HEK293 (cell line): ENCODE measurements at regions not wholly inside any gene's neighbourhood (a gene's known extent, or its start where the extent isn't known, plus 50 kb on each side); places are given as distances from the start of the nearest gene placed in this dataset.

Experiments
- CTCF ChIA-PET: fragments of 350-600 bp; formaldehyde crosslinking; extraction: SDS; loops from one replicate; lab custom pipeline; 2021; ENCODE audit warnings: antibody characterized with exemption; lab: Yijun Ruan, JAX
- POLR2A ChIA-PET: fragments of 300-600 bp; formaldehyde crosslinking; extraction: SDS; loops from one replicate; lab custom pipeline; 2020; ENCODE audit warnings: antibody characterized with exemption, inconsistent platforms; lab: Yijun Ruan, JAX
- H3K27ac ChIP-seq: fragments of 200-500 bp; sonication (Bioruptor generic); 2 replicates; pipeline ENCODE4 v1.5.1; 2014; ENCODE audit warnings: low read depth, low read length, control low read depth, inconsistent platforms; ENCODE audit errors: extremely low read depth
- H3K36me3 ChIP-seq, 2 experiments: fragments of 200-500 bp in 1 of 2; sonication (Bioruptor generic) in 1 of 2; 1 replicate in 1 of 2; 2 replicates in 1 of 2; pipeline ENCODE4 v1.5.1; 2014 to 2017; ENCODE audit warnings: inconsistent platforms in 2 of 2, low read length in 2 of 2; ENCODE audit not compliant: control insufficient read depth in 2 of 2, insufficient read depth in 1 of 2
- H3K4me1 ChIP-seq: fragments of 200-500 bp; sonication (Bioruptor generic); 2 replicates; pipeline ENCODE4 v1.5.1; 2014; ENCODE audit warnings: mild to moderate bottlenecking, low read length, inconsistent platforms; ENCODE audit not compliant: control insufficient read depth, insufficient read depth
- H3K4me3 ChIP-seq: 2 replicates; pipeline ENCODE4 v1.5.1; 2011; ENCODE audit warnings: low read depth, mild to moderate bottlenecking, control low read depth, low read length, moderate library complexity
- H3K9me3 ChIP-seq: fragments of 200-500 bp; sonication (Bioruptor generic); 2 replicates; pipeline ENCODE4 v1.5.1; 2014; ENCODE audit warnings: low read depth, low read length, inconsistent platforms; ENCODE audit not compliant: control insufficient read depth, insufficient read depth
- EGR2 ChIP-seq: fragments of 450-650 bp; formaldehyde crosslinking; IDR thresholded peaks from 2 replicates; pipeline ENCODE4 v1.5.1; 2016; ENCODE audit warnings: low read depth, missing biosample characterization, missing genetic modification characterization
- KLF1 ChIP-seq: fragments of 450-650 bp; formaldehyde crosslinking; IDR thresholded peaks from 2 replicates; pipeline ENCODE4 v1.5.1; 2016; ENCODE audit warnings: missing biosample characterization, missing genetic modification characterization
- PRDM1 ChIP-seq: fragments of 450-650 bp; formaldehyde crosslinking; IDR thresholded peaks from 2 replicates; pipeline ENCODE4; 2016; ENCODE audit warnings: missing biosample characterization, missing genetic modification characterization
- SALL2 ChIP-seq: fragments of 450-650 bp; formaldehyde crosslinking; IDR thresholded peaks from 2 replicates; pipeline ENCODE4 v1.5.0; 2017; ENCODE audit warnings: missing biosample characterization, mild to moderate bottlenecking, missing genetic modification characterization, borderline replicate concordance
- SCRT2 ChIP-seq: fragments of 450-650 bp; formaldehyde crosslinking; IDR thresholded peaks from 2 replicates; pipeline ENCODE4 v1.5.1; 2016; ENCODE audit warnings: missing biosample characterization, missing genetic modification characterization
- SP2 ChIP-seq: fragments of 450-650 bp; formaldehyde crosslinking; IDR thresholded peaks from 2 replicates; pipeline ENCODE4 v1.5.1; 2016; ENCODE audit warnings: missing biosample characterization, missing genetic modification characterization
- SP7 ChIP-seq: fragments of 450-650 bp; formaldehyde crosslinking; IDR thresholded peaks from 2 replicates; pipeline ENCODE4 v1.5.1; 2016; ENCODE audit warnings: missing biosample characterization, missing genetic modification characterization
- ZBTB44 ChIP-seq: fragments of 450-650 bp; IDR thresholded peaks from 2 replicates; pipeline ENCODE4 v1.5.1; 2018; ENCODE audit warnings: missing biosample characterization, mild to moderate bottlenecking, missing genetic modification characterization
- ZFHX2 ChIP-seq: fragments of 450-650 bp; formaldehyde crosslinking; conservative IDR thresholded peaks from 2 replicates; pipeline ENCODE4 v1.5.1; 2016; ENCODE audit warnings: missing biosample characterization, missing genetic modification characterization
- ZFP41 ChIP-seq: fragments of 450-650 bp; formaldehyde crosslinking; IDR thresholded peaks from 2 replicates; pipeline ENCODE4 v1.5.1; 2016; ENCODE audit warnings: missing biosample characterization, missing genetic modification characterization, borderline replicate concordance
- ZIC2 ChIP-seq: fragments of 450-650 bp; formaldehyde crosslinking; IDR thresholded peaks from 2 replicates; pipeline ENCODE4 v1.5.1; 2016; ENCODE audit warnings: missing biosample characterization, missing genetic modification characterization
- ZNF121 ChIP-seq: fragments of 450-650 bp; formaldehyde crosslinking; IDR thresholded peaks from 2 replicates; pipeline ENCODE4 v1.5.1; 2016; ENCODE audit warnings: missing biosample characterization, missing genetic modification characterization
- ZNF2 ChIP-seq: fragments of 450-650 bp; formaldehyde crosslinking; IDR thresholded peaks from 2 replicates; pipeline ENCODE4 v1.5.1; 2016; ENCODE audit warnings: missing biosample characterization, missing genetic modification characterization
- ZNF561 ChIP-seq: fragments of 450-650 bp; IDR thresholded peaks from 2 replicates; pipeline ENCODE4 v1.5.1; 2018; ENCODE audit warnings: missing biosample characterization, missing genetic modification characterization, borderline replicate concordance
- TF ChIP-seq, protein P1 (sequence below): fragments of 450-650 bp; formaldehyde crosslinking; IDR thresholded peaks from 2 replicates; pipeline ENCODE4 v1.5.1; 2017; ENCODE audit warnings: missing biosample characterization, missing genetic modification characterization

DNA sequence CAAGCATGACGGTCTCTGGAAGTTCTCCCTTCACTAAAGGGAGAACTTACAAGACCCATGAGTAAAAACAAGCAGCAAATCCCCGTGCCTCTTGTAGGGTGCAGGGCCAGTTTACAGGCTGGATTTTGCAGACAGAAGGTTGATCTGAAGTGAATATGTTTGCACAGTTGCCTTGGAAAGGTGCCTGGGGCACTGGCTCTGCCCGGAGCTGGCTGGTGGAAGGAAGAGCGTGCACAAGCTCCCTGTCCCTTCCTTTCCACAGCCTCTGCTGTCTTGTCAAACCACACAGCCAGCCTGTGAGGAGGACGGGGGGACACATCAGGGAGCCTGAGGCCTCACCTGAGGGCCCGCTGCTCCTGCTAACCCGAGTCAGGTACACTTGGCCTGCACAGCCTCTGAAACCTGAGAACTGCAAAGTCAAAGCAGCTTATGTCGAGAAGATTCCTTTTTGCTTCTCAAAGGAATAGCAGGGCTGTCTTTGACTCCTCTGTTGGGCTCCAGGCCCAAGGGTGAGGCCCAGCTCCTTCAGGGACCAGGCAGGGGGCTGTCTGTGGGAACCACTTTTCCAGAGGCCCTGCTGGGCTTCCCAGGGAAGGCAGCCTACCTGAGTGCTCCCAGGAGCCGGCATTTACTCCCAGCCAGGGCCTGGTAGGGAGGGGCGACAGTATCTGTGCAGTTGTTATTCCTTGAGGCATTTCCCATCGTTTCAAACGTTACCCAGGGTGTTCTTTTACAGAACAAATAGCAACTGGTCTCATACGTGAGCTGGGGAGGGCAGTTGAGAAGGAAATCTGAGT is 251.5 kb downstream of the SIPA1L2 start:
- 0 out of 2 replicates have a peak, but pooled peaks cover 3% of the 10 kb centered on the region for H3K4me1 ChIP-seq
- no peaks in the 10 kb centered on the region for H3K9me3 ChIP-seq
- no peak overlapping the region for H3K27ac ChIP-seq
- CTCF ChIA-PET, result interaction anchor here (0.6 kb wide), 2 partner anchors 126 to 380 kb away, joined by 3 to 6 read pairs; no protein-coding TSS in a partner anchor
- TF ChIP-seq SCRT2 (tag by site-specific recombination) (no peak), ZIC2 (peak; percentile 74)
- no peak overlapping the region for H3K4me3 ChIP-seq
- H3K36me3 ChIP-seq, result no peaks in the 10 kb centered on the region
- POLR2A ChIA-PET, result no interaction called here

DNA sequence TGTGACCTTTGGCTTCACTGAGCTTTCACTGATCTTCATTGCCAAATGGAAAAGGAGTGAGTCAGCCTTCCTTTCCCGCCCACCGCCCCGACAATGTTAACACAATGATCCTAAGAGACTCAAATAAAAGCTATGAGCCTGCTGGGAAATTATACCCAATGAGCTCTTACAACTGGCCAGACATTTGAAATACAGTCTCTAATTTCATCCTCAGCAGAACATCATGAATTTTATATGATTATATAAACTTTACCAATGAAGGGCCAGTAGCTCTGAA is 252.5 kb downstream of the SIPA1L2 start:
- no peak overlapping the region for H3K4me3 ChIP-seq
- 0 out of 2 replicates have a peak, but pooled peaks cover 3% of the 10 kb centered on the region for H3K4me1 ChIP-seq
- ChIA-PET CTCF (interaction anchor here (1.1 kb wide), 1 partner anchor 18 kb away, joined by 3 read pairs; no protein-coding TSS in a partner anchor), POLR2A (no interaction called here)
- H3K27ac ChIP-seq, result no peak overlapping the region
- TF ChIP-seq ZNF2 (tag by site-specific recombination), result no peak
- TF ChIP-seq SP7 (tag by site-specific recombination), result peak; percentile 43; the same call in 1 of the 2 replicates
- TF ChIP-seq ZFP41, result no peak
- no peak for TF ChIP-seq ZNF121 (tag by site-specific recombination)
- no peak for TF ChIP-seq SALL2
- no peak for TF ChIP-seq KLF1
- TF ChIP-seq, protein P1, sequence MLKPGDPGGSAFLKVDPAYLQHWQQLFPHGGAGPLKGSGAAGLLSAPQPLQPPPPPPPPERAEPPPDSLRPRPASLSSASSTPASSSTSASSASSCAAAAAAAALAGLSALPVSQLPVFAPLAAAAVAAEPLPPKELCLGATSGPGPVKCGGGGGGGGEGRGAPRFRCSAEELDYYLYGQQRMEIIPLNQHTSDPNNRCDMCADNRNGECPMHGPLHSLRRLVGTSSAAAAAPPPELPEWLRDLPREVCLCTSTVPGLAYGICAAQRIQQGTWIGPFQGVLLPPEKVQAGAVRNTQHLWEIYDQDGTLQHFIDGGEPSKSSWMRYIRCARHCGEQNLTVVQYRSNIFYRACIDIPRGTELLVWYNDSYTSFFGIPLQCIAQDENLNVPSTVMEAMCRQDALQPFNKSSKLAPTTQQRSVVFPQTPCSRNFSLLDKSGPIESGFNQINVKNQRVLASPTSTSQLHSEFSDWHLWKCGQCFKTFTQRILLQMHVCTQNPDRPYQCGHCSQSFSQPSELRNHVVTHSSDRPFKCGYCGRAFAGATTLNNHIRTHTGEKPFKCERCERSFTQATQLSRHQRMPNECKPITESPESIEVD (tag by site-specific recombination), result no peak
- TF ChIP-seq ZFHX2 (tag by site-specific recombination), result peak; percentile 59; the same call in 1 of the 2 replicates
- TF ChIP-seq SP2 (tag by site-specific recombination), result no peak
- TF ChIP-seq EGR2 (tag by site-specific recombination), result peak; percentile 38; the same call in 1 of the 2 replicates
- no peaks in the 10 kb centered on the region for H3K9me3 ChIP-seq
- no peaks in the 10 kb centered on the region for H3K36me3 ChIP-seq

GRCh38 chr1:232376632-232377493 is 253.1 kb downstream of the SIPA1L2 start:
- H3K4me1 ChIP-seq, result 0 out of 2 replicates have a peak, but pooled peaks cover 3% of the 10 kb centered on the region
- no peaks in the 10 kb centered on the region for H3K9me3 ChIP-seq
- H3K4me3 ChIP-seq, result no peak overlapping the region
- ChIA-PET CTCF (interaction anchor here (1.1 kb wide), 1 partner anchor 18 kb away, joined by 3 read pairs; no protein-coding TSS in a partner anchor), POLR2A (no interaction called here)
- no peak overlapping the region for H3K27ac ChIP-seq
- no peaks in the 10 kb centered on the region for H3K36me3 ChIP-seq
- no peak for TF ChIP-seq ZNF561 (tag by site-specific recombination)
- no peak for TF ChIP-seq ZBTB44 (tag by site-specific recombination)
- 0 out of 2 replicates have a peak, but pooled peaks have one; percentile 10 for TF ChIP-seq PRDM1 (tag by site-specific recombination)
